Large intestine (tissue), 3 donors: ENCODE measurements at regions not wholly inside any gene's neighbourhood (a gene's known extent, or its start where the extent isn't known, plus 50 kb on each side); places are given as distances from the start of the nearest gene placed in this dataset.
"Not testable (repeated sequence)": the region's sequence is repeated elsewhere in the genome, so short reads cannot be mapped to it uniquely, and the experiment has no call there.

Source experiments
- DNase-seq, 2 donors: peaks; one replicate each; pipeline versions ENCODE4 v3.0.0 to v3.0.0-alpha.2; 2013
- H3K27ac ChIP-seq: one replicate; pipeline ENCODE4 v1.5.1; 2013; ENCODE audit warnings: low read length
- H3K27me3 ChIP-seq: 2 replicates; pipeline ENCODE4 v1.6.1; 2013; ENCODE audit warnings: low read length; ENCODE audit not compliant: control insufficient read depth, insufficient read depth
- H3K36me3 ChIP-seq: 2 replicates; pipeline ENCODE4 v1.6.1; 2013; ENCODE audit warnings: low read length; ENCODE audit not compliant: control insufficient read depth, insufficient read depth
- H3K4me1 ChIP-seq: one replicate; pipeline ENCODE4 v1.6.1; 2013; ENCODE audit warnings: low read length; ENCODE audit not compliant: control insufficient read depth, insufficient read depth
- H3K4me3 ChIP-seq: one replicate; pipeline ENCODE4 v1.5.1; 2013; ENCODE audit warnings: low read length
- H3K9me3 ChIP-seq: one replicate; pipeline ENCODE4 v1.6.1; 2013; ENCODE audit warnings: mild to moderate bottlenecking, low read depth, low read length, moderate library complexity; ENCODE audit not compliant: control insufficient read depth
- WGBS: methylation state at CpG from one replicate; pipeline ENCODE4 v1.1.5; 2013; ENCODE audit warnings: low lambda C conversion rate; ENCODE audit not compliant: insufficient coverage; 5-methylcytosine and 5-hydroxymethylcytosine counted together

GRCh38 chr5:98325187-98325586, 448.3 kb upstream of the RGMB start:
- H3K27me3 ChIP-seq, H3K36me3 ChIP-seq, H3K27ac ChIP-seq, DNase-seq, H3K9me3 ChIP-seq, H3K4me1 ChIP-seq, H3K4me3 ChIP-seq: not testable (repeated sequence)
- 80% methylated on average over 1 of the region's 3 CpGs for WGBS

- Histone ChIP-seq H3K27ac (no peak overlapping the region), H3K36me3 (no peaks in the 10 kb centered on the region), H3K4me3 (no peak overlapping the region), H3K27me3 (no peaks in the 10 kb centered on the region), H3K9me3 (no peaks in the 10 kb centered on the region), H3K4me1 (no peaks in the 10 kb centered on the region)
- no peak for DNase-seq
These were observed 445.4 kb upstream of the RGMB start for GRCh38 chr5:98328015-98328414.

- no peaks in the 10 kb centered on the region for H3K27me3 ChIP-seq
- 67% methylated on average over 1 of the region's 1 CpG for WGBS
- no peak overlapping the region for H3K27ac ChIP-seq
These were observed 442.6 kb upstream of the RGMB start for GRCh38 chr5:98330871-98331270.

GRCh38 chr5:98333921-98334320, 439.5 kb upstream of the RGMB start:
- Histone ChIP-seq H3K27ac (no peak overlapping the region), H3K4me3 (no peak overlapping the region), H3K9me3 (peaks cover 5% of the 10 kb centered on the region), H3K36me3 (no peaks in the 10 kb centered on the region), H3K4me1 (no peaks in the 10 kb centered on the region), H3K27me3 (no peaks in the 10 kb centered on the region)
- no peak for DNase-seq

More at GRCh38 chr5:98330871-98331270, 442.6 kb upstream of the RGMB start:
- no peaks in the 10 kb centered on the region for H3K36me3 ChIP-seq
- no peak for DNase-seq
- no peaks in the 10 kb centered on the region for H3K4me1 ChIP-seq
- no peak overlapping the region for H3K4me3 ChIP-seq
- H3K9me3 ChIP-seq = no peaks in the 10 kb centered on the region

- 100% methylated on average over 3 of the region's 6 CpGs for WGBS
- Histone ChIP-seq H3K4me1 (no peaks in the 10 kb centered on the region), H3K27me3 (no peaks in the 10 kb centered on the region), H3K27ac (no peak overlapping the region), H3K4me3 (no peak overlapping the region), H3K36me3 (no peaks in the 10 kb centered on the region), H3K9me3 (peaks cover 5% of the 10 kb centered on the region)
- DNase-seq = no peak
These were observed 438.5 kb upstream of the RGMB start for GRCh38 chr5:98334946-98335345.

- Histone ChIP-seq H3K4me1 (peaks cover 4% of the 10 kb centered on the region), H3K27me3 (no peaks in the 10 kb centered on the region), H3K9me3 (peaks cover 7% of the 10 kb centered on the region), H3K36me3 (no peaks in the 10 kb centered on the region), H3K4me3 (no peak overlapping the region), H3K27ac (no peak overlapping the region)
- WGBS = no CpG with 5 or more reads among the region's 21 CpGs
- DNase-seq = no peak
These were observed 434.2 kb upstream of the RGMB start for GRCh38 chr5:98339141-98339848.

- WGBS = 50% methylated on average over 2 of the region's 4 CpGs
- peak; percentile 11 to 37 for DNase-seq
- peaks cover 7% of the 10 kb centered on the region for H3K9me3 ChIP-seq
- H3K4me1 ChIP-seq = peaks cover 4% of the 10 kb centered on the region
- H3K27me3 ChIP-seq = no peaks in the 10 kb centered on the region
- no peak overlapping the region for H3K4me3 ChIP-seq
- H3K27ac ChIP-seq = no peak overlapping the region
- no peaks in the 10 kb centered on the region for H3K36me3 ChIP-seq
These were observed 432.1 kb upstream of the RGMB start for GRCh38 chr5:98341038-98342032.

GRCh38 chr5:98342958-98343660, 430.4 kb upstream of the RGMB start:
- H3K4me1 ChIP-seq, H3K27ac ChIP-seq, H3K9me3 ChIP-seq, H3K4me3 ChIP-seq, H3K36me3 ChIP-seq, DNase-seq, H3K27me3 ChIP-seq: not testable (repeated sequence)
- WGBS = no CpG with 5 or more reads among the region's 22 CpGs

GRCh38 chr5:98349251-98349989, 424.0 kb upstream of the RGMB start:
- Histone ChIP-seq H3K4me1 (no peaks in the 10 kb centered on the region), H3K27me3 (no peaks in the 10 kb centered on the region), H3K9me3 (peaks cover 22% of the 10 kb centered on the region), H3K27ac (no peak overlapping the region), H3K36me3 (no peaks in the 10 kb centered on the region), H3K4me3 (no peak overlapping the region)
- WGBS = 100% methylated on average over 1 of the region's 6 CpGs
- DNase-seq = no peak

GRCh38 chr5:98349990-98350365, 423.5 kb upstream of the RGMB start:
- no peaks in the 10 kb centered on the region for H3K27me3 ChIP-seq
- H3K4me1 ChIP-seq = no peaks in the 10 kb centered on the region
- no peak overlapping the region for H3K27ac ChIP-seq
- DNase-seq = no peak
- no peaks in the 10 kb centered on the region for H3K36me3 ChIP-seq
- H3K4me3 ChIP-seq = no peak overlapping the region
- WGBS = no CpG with 5 or more reads among the region's 1 CpG
- H3K9me3 ChIP-seq = peaks cover 22% of the 10 kb centered on the region
